Gastrocnemius medialis (tissue), 4 donors: ENCODE measurements at regions not wholly inside any gene's neighbourhood (a gene's known extent, or its start where the extent isn't known, plus 50 kb on each side); places are given as distances from the start of the nearest gene placed in this dataset.
"Not testable (repeated sequence)": the region's sequence is repeated elsewhere in the genome, so short reads cannot be mapped to it uniquely, and the experiment has no call there.

ENCODE experiments used
- ATAC-seq, 2 donors: fragments of 150-250 bp; one replicate each; pipeline ENCODE4 v1.9.1; 2016
- DNase-seq, 2 donors: peaks; one replicate each; pipeline ENCODE4 v3.0.0-alpha.2; 2019
- H3K27ac ChIP-seq, 4 donors: fragments of 200-600 bp; sonication (generic); 1 replicate in 1 of 4; 2 replicates in 3 of 4; pipeline ENCODE4 v1.5.1; 2016 to 2018; ENCODE audit warnings: mild to moderate bottlenecking in 2 of 4, moderate library complexity in 1 of 4
- H3K27me3 ChIP-seq, 3 donors: fragments of 200-600 bp; sonication (generic) in 2 of 3; 1 replicate in 1 of 3; 2 replicates in 2 of 3; pipeline versions ENCODE4 v1.5.1 to v1.6.0; 2016 to 2019; ENCODE audit warnings: mild to moderate bottlenecking in 1 of 3, moderate library complexity in 1 of 3
- H3K36me3 ChIP-seq, 2 donors: fragments of 200-600 bp; sonication (generic) in 1 of 2; one replicate each; pipeline ENCODE4 v1.5.1; 2017 to 2018
- H3K4me1 ChIP-seq, 2 donors: fragments of 200-600 bp; sonication (generic) in 1 of 2; one replicate each; pipeline ENCODE4 v1.5.1; 2016 to 2017; ENCODE audit warnings: mild to moderate bottlenecking in 2 of 2
- H3K4me3 ChIP-seq, 4 donors: fragments of 200-600 bp; sonication (generic) in 3 of 4; 1 replicate in 1 of 4; 2 replicates in 3 of 4; pipeline ENCODE4 v1.5.1; 2016 to 2019; ENCODE audit warnings: mild to moderate bottlenecking in 2 of 4
- H3K9me3 ChIP-seq, 3 donors: fragments of 200-600 bp; sonication (generic) in 2 of 3; 1 replicate in 1 of 3; 2 replicates in 2 of 3; pipeline ENCODE4 v1.5.1; 2016 to 2019
- POLR2A ChIP-seq, 2 donors: fragments of 450-650 bp; IDR thresholded peaks; one replicate each; pipeline ENCODE4 v1.6.1; 2017; ENCODE audit warnings: antibody characterized with exemption in 2 of 2, mild to moderate bottlenecking in 2 of 2, moderate library complexity in 2 of 2
- in situ Hi-C, 4 donors: fragments of 200-750 bp; cut with MboI; loops; one replicate each; pipeline versions ENCODE4 v1.15.0 to v1.8.0; 2017; ENCODE audit warnings: low sequenced_read_pairs in 4 of 4
- intact Hi-C: fragments of 100-400 bp; cut with DNase I; formaldehyde crosslinking; loops from one replicate; pipeline ENCODE4 v1.15.1; 2023; ENCODE audit warnings: low total_unique reads
- TF ChIP-seq, protein P1 (sequence below), 5 experiments: fragments of 450-650 bp in 3 of 5; fragments of 200-600 bp in 2 of 5; sonication (generic) in 2 of 5; IDR thresholded peaks in 4 of 5; conservative IDR thresholded peaks in 1 of 5; 1 replicate in 4 of 5; 2 replicates in 1 of 5; pipeline ENCODE4 v1.5.1; 2016 to 2019; ENCODE audit warnings: antibody characterized with exemption in 5 of 5, mild to moderate bottlenecking in 3 of 5, moderate library complexity in 3 of 5

DNA sequence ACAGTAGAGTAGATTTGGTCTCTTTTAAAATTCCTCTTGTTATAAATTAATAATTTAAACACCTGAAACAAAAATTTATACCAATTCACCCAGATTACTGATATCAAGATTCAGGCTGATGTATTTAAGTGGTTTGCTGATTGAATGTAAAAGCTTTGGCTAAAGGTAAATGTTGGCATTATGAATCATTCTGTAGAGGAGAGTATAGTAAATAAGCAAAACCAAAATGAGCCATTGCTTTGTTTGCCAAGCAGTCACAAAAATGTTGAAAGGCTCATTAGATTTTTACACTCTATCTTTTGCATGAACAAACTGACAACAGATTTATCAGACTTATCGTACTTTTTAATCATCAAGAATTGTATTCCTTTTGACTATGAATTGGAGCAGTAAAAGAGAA, 332.6 kb downstream of the FAM170A start:
- Histone ChIP-seq H3K9me3 (no peaks in the 10 kb centered on the region), H3K27me3 (no peaks in the 10 kb centered on the region), H3K4me3 (no peak overlapping the region), H3K36me3 (no peaks in the 10 kb centered on the region), H3K27ac (no peak overlapping the region), H3K4me1 (no peaks in the 10 kb centered on the region)
- intact Hi-C loops: no loop called here
- no peak for ATAC-seq
- TF ChIP-seq, protein P1, sequence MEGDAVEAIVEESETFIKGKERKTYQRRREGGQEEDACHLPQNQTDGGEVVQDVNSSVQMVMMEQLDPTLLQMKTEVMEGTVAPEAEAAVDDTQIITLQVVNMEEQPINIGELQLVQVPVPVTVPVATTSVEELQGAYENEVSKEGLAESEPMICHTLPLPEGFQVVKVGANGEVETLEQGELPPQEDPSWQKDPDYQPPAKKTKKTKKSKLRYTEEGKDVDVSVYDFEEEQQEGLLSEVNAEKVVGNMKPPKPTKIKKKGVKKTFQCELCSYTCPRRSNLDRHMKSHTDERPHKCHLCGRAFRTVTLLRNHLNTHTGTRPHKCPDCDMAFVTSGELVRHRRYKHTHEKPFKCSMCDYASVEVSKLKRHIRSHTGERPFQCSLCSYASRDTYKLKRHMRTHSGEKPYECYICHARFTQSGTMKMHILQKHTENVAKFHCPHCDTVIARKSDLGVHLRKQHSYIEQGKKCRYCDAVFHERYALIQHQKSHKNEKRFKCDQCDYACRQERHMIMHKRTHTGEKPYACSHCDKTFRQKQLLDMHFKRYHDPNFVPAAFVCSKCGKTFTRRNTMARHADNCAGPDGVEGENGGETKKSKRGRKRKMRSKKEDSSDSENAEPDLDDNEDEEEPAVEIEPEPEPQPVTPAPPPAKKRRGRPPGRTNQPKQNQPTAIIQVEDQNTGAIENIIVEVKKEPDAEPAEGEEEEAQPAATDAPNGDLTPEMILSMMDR (IDR thresholded peaks at IDR 0.05 in 4 of 5, conservative IDR thresholded peaks at IDR 0.05 in 1 of 5): no peak
- no peak for TF ChIP-seq POLR2A (IDR thresholded peaks at IDR 0.05)
- DNase-seq: no peak
- in situ Hi-C loops: no loop called here

DNA sequence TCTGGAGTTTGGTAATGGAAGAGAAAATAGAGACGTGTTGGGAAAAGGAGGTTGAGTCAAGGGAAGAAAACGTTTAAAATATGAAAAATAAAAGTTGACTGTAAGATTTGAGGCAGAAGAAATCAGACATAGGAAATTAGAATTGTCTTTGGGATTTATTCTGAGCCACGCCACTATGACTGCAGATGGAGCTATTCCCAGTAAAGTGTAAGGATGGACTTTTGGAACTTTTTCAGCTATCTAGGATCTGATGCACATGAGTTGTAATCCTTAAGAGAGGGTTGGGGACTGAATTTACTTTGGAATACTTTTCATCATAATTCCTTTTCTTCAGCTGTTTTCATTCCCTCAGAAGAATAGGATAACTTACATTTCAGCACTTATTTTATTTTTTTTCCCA, 336.7 kb downstream of the FAM170A start:
- Histone ChIP-seq H3K27ac (no peak overlapping the region), H3K9me3 (no peaks in the 10 kb centered on the region), H3K4me1 (no peaks in the 10 kb centered on the region), H3K27me3 (no peaks in the 10 kb centered on the region), H3K36me3 (no peaks in the 10 kb centered on the region), H3K4me3 (no peak overlapping the region)
- intact Hi-C loops (no loop called here), in situ Hi-C loops (no loop called here)
- no peak for ATAC-seq
- TF ChIP-seq, protein P1 (IDR thresholded peaks at IDR 0.05 in 4 of 5, conservative IDR thresholded peaks at IDR 0.05 in 1 of 5): no peak
- no peak for TF ChIP-seq POLR2A (IDR thresholded peaks at IDR 0.05)
- no peak for DNase-seq

DNA sequence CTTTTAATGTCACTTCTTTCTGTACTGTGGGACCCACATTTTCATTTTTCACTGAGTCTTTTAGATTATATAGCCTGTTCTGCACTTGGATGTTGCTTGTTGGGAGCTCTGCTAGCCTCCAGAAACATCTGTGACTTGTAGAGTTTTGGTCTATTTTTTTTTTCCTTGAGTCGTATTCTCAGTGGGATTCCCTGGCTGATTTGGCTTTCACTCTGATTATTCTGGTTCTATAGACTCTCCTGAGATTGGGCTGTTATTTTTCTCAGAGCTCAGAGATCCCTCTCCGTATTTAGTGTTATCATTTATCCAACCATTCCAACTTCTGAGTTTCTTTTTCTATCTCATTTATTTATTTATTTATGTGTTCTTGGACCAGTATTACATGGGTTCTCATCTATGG, 339.3 kb downstream of the FAM170A start:
- DNase-seq: no peak
- ATAC-seq: no peak
- no peak overlapping the region for H3K4me3 ChIP-seq
- no peaks in the 10 kb centered on the region for H3K36me3 ChIP-seq
- H3K4me1 ChIP-seq: no peaks in the 10 kb centered on the region
- no peaks in the 10 kb centered on the region for H3K9me3 ChIP-seq
- intact Hi-C loops (no loop called here), in situ Hi-C loops (no loop called here)
- no peak overlapping the region for H3K27ac ChIP-seq
- TF ChIP-seq, protein P1 (IDR thresholded peaks at IDR 0.05 in 4 of 5, conservative IDR thresholded peaks at IDR 0.05 in 1 of 5): no peak
- no peak for TF ChIP-seq POLR2A (IDR thresholded peaks at IDR 0.05)
- no peaks in the 10 kb centered on the region for H3K27me3 ChIP-seq

DNA sequence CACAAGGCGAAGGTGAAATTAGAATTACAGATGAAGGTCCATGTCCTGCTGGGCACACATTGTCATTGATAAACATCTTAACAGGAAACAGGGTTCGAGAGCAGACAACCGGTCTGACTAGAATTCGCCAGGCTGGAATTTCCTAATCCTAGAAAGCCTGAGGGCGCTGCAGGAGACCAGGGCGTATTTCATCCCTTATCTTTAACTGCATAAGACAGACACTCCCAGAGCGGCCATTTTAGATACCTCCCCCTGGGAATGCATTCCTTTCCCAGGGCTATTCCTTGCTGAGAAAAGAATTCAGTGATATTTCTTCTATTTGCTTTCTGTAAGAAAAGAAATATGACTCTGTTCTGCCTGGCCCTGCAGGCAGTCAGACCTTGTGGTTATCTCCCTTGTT, 357.7 kb downstream of the FAM170A start:
- intact Hi-C loops, H3K27ac ChIP-seq, DNase-seq, in situ Hi-C loops, H3K36me3 ChIP-seq, H3K4me3 ChIP-seq, ATAC-seq, H3K4me1 ChIP-seq, H3K27me3 ChIP-seq, H3K9me3 ChIP-seq: not testable (repeated sequence)

DNA sequence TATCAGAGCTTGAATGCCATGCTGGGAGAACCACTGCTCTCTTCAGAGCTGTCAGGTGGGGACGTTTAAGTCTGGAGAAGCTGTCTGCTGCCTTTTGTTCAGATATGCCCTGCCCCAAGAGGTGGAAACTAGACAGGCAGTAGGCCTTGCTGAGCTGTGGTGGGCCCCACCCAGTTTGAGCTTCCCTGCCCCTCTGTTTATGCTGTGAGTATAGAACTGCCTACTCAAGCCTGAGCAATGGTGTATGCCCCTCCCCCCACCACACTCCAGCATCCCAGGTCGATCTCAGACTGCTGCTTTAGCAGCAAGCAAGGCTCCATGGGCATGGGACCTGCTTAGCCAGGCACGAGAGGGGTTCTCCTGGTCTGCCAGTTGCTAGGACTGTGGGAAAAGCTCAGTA, 362.3 kb downstream of the FAM170A start:
- Histone ChIP-seq H3K4me3 (no peak overlapping the region), H3K9me3 (no peaks in the 10 kb centered on the region), H3K36me3 (no peaks in the 10 kb centered on the region), H3K27ac (no peak overlapping the region), H3K27me3 (no peaks in the 10 kb centered on the region), H3K4me1 (no peaks in the 10 kb centered on the region)
- in situ Hi-C loops (no loop called here), intact Hi-C loops (no loop called here)
- TF ChIP-seq POLR2A (IDR thresholded peaks at IDR 0.05): no peak
- TF ChIP-seq, protein P1 (IDR thresholded peaks at IDR 0.05 in 4 of 5, conservative IDR thresholded peaks at IDR 0.05 in 1 of 5): no peak
- no peak for DNase-seq
- ATAC-seq: no peak
